ENCODE measurements at regions not wholly inside any gene's neighbourhood (a gene's known extent, or its start where the extent isn't known, plus 50 kb on each side); places are given as distances from the start of the nearest gene placed in this dataset.

- TF ChIP-seq, protein P1, sequence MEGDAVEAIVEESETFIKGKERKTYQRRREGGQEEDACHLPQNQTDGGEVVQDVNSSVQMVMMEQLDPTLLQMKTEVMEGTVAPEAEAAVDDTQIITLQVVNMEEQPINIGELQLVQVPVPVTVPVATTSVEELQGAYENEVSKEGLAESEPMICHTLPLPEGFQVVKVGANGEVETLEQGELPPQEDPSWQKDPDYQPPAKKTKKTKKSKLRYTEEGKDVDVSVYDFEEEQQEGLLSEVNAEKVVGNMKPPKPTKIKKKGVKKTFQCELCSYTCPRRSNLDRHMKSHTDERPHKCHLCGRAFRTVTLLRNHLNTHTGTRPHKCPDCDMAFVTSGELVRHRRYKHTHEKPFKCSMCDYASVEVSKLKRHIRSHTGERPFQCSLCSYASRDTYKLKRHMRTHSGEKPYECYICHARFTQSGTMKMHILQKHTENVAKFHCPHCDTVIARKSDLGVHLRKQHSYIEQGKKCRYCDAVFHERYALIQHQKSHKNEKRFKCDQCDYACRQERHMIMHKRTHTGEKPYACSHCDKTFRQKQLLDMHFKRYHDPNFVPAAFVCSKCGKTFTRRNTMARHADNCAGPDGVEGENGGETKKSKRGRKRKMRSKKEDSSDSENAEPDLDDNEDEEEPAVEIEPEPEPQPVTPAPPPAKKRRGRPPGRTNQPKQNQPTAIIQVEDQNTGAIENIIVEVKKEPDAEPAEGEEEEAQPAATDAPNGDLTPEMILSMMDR (IDR thresholded peaks at IDR 0.05) = no peak
- no peak for TF ChIP-seq POLR2A (IDR thresholded peaks at IDR 0.05)
- TF ChIP-seq POLR2AphosphoS5 (IDR thresholded peaks at IDR 0.05) = no peak
These were observed 751.9 kb upstream of the DEFB115 start for GRCh38 chr20:30505566-30505965.

Data from breast epithelium (tissue), 3 donors.